ENCODE measurements at regions not wholly inside any gene's neighbourhood (a gene's known extent, or its start where the extent isn't known, plus 50 kb on each side); places are given as distances from the start of the nearest gene placed in this dataset.
"Not testable (repeated sequence)": the region's sequence is repeated elsewhere in the genome, so short reads cannot be mapped to it uniquely, and the experiment has no call there.

DNA sequence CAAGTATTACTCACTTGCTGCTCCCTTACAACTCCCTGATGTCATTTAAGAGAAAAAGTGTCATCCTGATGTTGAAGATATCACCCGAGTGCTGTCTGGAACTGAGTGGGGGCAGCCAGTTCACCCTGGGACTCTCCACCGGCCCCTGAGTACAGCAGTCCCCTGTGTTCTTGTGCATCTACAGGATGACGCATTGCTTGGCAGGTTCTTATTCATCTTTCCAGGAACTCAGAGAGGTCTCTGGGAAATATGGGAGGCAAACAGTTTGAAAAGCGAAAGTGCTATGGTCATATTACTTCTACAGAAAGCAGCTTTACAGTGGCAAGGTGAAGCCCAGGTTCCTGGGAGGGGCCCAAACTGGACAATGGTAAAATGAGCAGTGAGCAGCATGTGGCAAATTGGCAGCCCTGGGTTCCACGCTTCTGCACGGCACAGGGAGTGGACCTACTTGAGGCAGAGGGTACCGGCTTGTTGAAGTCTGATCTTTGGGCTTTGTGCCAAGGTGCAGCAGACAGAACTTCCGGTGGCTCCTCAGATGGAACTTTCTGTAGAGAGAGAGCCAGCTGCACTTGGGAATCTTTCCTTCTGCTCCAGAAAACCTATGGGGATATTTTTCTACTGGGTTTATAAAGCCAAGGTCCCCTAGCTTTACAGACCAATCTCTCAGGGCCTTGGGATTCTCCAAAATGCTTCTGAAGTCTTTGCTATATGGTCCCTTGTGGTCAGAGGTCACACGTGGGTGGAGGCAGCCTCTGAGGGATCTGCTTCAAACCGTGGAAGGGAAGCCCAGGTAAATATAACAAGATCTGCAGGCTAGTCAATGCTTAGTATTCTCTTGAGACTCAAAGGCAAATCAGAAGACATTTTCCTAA, 128.3 kb downstream of the MAP3K7 start:
- Histone ChIP-seq H4K20me1 (ENCODE audit: insufficient read depth, low read length) (no peaks in the 10 kb centered on the region), H3K9me3 (ENCODE audit: low read length) (no peaks in the 10 kb centered on the region), H3K9me2 (ENCODE audit: insufficient read depth, low read length) (no peaks in the 10 kb centered on the region), H3K36me3 (ENCODE audit: insufficient read depth, low read length) (no peaks in the 10 kb centered on the region), H3K79me2 (ENCODE audit: insufficient read depth, low read depth, low read length) (no peaks in the 10 kb centered on the region), H3K27ac (ENCODE audit: low read depth, low read length, poor library complexity, severe bottlenecking) (no peak overlapping the region), H3K4me1 (ENCODE audit: insufficient read depth, low read length, poor library complexity, severe bottlenecking) (peaks cover 40% of the 10 kb centered on the region), H2AFZ (ENCODE audit: low read length) (peak overlapping the region; percentile 90), H3K4me2 (ENCODE audit: low read length) (peak overlapping the region; percentile 63), H3K4me3 (ENCODE audit: low read depth, low read length, poor library complexity, severe bottlenecking) (peak overlapping the region; percentile 30)
- intact Hi-C loops (cut with micrococcal nuclease; ENCODE audit: unreplicated experiment), result loop anchor here (5.0 kb wide), 1 partner anchor 171 kb away; no protein-coding TSS in a partner anchor
- ChIA-PET CTCF (ENCODE audit: unreplicated experiment) (interaction anchor here (0.9 to 1.3 kb wide), 2 partner anchors 12 to 59 kb away, joined by 3 to 4 read pairs; no protein-coding TSS in a partner anchor), POLR2A (interaction anchor here (0.8 to 2.7 kb wide), 10 partner anchors 10 to 171 kb away, joined by 3 to 9 read pairs (median 4); no protein-coding TSS in a partner anchor)
- peak; percentile 67 for DNase-seq (ENCODE audit: low spot score)
- TF ChIP-seq EZH2phosphoT487 (IDR thresholded peaks at IDR 0.05; ENCODE audit: borderline replicate concordance, low read depth, low read length), result no peak
- TF ChIP-seq, protein P1, sequence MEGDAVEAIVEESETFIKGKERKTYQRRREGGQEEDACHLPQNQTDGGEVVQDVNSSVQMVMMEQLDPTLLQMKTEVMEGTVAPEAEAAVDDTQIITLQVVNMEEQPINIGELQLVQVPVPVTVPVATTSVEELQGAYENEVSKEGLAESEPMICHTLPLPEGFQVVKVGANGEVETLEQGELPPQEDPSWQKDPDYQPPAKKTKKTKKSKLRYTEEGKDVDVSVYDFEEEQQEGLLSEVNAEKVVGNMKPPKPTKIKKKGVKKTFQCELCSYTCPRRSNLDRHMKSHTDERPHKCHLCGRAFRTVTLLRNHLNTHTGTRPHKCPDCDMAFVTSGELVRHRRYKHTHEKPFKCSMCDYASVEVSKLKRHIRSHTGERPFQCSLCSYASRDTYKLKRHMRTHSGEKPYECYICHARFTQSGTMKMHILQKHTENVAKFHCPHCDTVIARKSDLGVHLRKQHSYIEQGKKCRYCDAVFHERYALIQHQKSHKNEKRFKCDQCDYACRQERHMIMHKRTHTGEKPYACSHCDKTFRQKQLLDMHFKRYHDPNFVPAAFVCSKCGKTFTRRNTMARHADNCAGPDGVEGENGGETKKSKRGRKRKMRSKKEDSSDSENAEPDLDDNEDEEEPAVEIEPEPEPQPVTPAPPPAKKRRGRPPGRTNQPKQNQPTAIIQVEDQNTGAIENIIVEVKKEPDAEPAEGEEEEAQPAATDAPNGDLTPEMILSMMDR (conservative IDR thresholded peaks at IDR 0.05; ENCODE audit: low read length), result no peak
- no TSS peak for BruUV-seq (replicated peaks)

DNA sequence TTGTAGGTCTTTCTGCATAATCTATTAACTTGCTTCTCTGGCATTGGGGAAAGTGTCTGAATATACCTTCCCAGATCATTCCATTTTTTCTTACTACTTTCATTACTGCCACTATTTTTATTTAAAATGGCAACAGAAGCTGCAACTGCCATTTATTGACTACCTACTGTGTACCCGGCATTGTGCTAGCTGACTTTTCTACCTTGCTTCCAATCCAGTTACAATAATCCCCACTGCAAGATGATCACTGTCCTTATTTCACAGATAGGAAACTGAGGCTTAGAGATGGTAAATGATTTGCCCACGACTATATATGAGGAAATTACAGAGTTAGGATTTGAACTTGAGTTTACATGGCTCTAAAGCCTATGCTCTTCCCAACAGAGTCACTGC, 129.0 kb downstream of the MAP3K7 start:
- CTCF ChIA-PET (ENCODE audit: unreplicated experiment), result interaction anchor here (1.3 kb wide), 1 partner anchor 65 kb away, joined by 6 read pairs; no protein-coding TSS in a partner anchor
- intact Hi-C loops (cut with micrococcal nuclease; ENCODE audit: unreplicated experiment), result loop anchor here (5.0 kb wide), 1 partner anchor 171 kb away; no protein-coding TSS in a partner anchor
- Histone ChIP-seq H3K9me2 (ENCODE audit: insufficient read depth, low read length) (no peaks in the 10 kb centered on the region), H4K20me1 (ENCODE audit: insufficient read depth, low read length) (no peaks in the 10 kb centered on the region), H3K27ac (ENCODE audit: low read depth, low read length, poor library complexity, severe bottlenecking) (no peak overlapping the region), H3K4me1 (ENCODE audit: insufficient read depth, low read length, poor library complexity, severe bottlenecking) (peaks cover 33% of the 10 kb centered on the region), H2AFZ (ENCODE audit: low read length) (peak overlapping the region; percentile 90; the same call in 1 of the 2 replicates), H3K9me3 (ENCODE audit: low read length) (no peaks in the 10 kb centered on the region), H3K79me2 (ENCODE audit: insufficient read depth, low read depth, low read length) (no peaks in the 10 kb centered on the region), H3K4me2 (ENCODE audit: low read length) (peak overlapping the region; percentile 63), H3K36me3 (ENCODE audit: insufficient read depth, low read length) (no peaks in the 10 kb centered on the region), H3K4me3 (ENCODE audit: low read depth, low read length, poor library complexity, severe bottlenecking) (no peak overlapping the region)
- TF ChIP-seq, protein P1 (conservative IDR thresholded peaks at IDR 0.05; ENCODE audit: low read length), result no peak
- no peak for TF ChIP-seq EZH2phosphoT487 (IDR thresholded peaks at IDR 0.05; ENCODE audit: borderline replicate concordance, low read depth, low read length)
- no TSS peak for BruUV-seq (replicated peaks)
- POLR2A ChIA-PET, result interaction anchor here (1.2 to 2.7 kb wide), 5 partner anchors 9 to 43 kb away, joined by 3 to 9 read pairs (median 4); no protein-coding TSS in a partner anchor
- no peak for DNase-seq (ENCODE audit: low spot score)

DNA sequence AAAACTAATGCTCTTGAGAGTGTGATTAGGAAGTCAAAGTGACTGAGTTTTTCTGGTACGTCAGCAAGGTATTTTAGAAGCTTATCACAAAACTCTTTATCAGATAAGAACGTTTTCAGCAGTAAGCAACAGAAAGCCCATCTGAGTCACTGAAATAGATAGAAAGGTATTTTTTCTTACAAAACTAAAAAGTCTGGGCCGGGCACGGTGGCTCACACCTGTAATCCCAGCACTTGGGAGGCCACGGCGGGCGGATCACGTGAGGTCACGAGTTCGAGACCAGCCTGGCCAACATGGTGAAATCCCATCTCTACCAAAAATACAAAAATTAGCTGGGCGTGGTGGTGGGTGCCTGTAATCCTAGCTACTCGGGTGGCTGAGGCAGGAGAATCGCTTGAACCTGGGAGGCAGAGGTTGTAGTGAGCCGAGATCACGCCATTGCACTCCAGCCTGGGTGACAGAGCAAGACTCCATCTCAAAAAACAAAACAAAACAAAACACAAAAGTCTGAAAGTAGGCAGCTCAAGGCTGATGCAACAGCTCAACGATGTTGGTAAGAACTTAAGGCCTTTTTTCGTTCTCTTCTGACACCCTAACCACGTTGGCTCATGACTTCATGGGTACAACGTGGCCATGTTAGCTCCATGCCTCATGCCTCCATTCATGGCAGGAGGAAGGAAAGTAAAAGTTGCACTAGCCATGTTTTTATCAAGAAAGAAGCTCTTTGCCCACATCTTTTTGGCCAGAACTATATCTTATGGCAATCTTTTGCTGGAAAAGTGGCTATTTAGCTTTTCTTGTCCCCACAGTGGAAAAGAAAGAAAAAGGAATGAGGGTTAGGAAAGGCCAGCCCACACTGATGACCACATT, 129.6 kb downstream of the MAP3K7 start:
- not testable (repeated sequence) for H2AFZ ChIP-seq (ENCODE audit: low read length); H3K4me3 ChIP-seq (ENCODE audit: low read depth, low read length, poor library complexity, severe bottlenecking); H3K9me2 ChIP-seq (ENCODE audit: insufficient read depth, low read length); H3K36me3 ChIP-seq (ENCODE audit: insufficient read depth, low read length); H3K79me2 ChIP-seq (ENCODE audit: insufficient read depth, low read depth, low read length); H3K9me3 ChIP-seq (ENCODE audit: low read length); H3K27ac ChIP-seq (ENCODE audit: low read depth, low read length, poor library complexity, severe bottlenecking); DNase-seq (ENCODE audit: low spot score); BruUV-seq (replicated peaks); H4K20me1 ChIP-seq (ENCODE audit: insufficient read depth, low read length); H3K4me2 ChIP-seq (ENCODE audit: low read length)
- ChIA-PET POLR2A (interaction anchor here (0.6 to 2.7 kb wide), 9 partner anchors 9 to 1395 kb away, joined by 3 to 9 read pairs (median 4); no protein-coding TSS in a partner anchor), CTCF (ENCODE audit: unreplicated experiment) (interaction anchor here (1.1 to 1.3 kb wide), 2 partner anchors 26 to 64 kb away, joined by 3 to 6 read pairs; no protein-coding TSS in a partner anchor)
- intact Hi-C loops (cut with micrococcal nuclease; ENCODE audit: unreplicated experiment), result loop anchor here (5.0 kb wide), 1 partner anchor 170 kb away; no protein-coding TSS in a partner anchor
- H3K4me1 ChIP-seq (ENCODE audit: insufficient read depth, low read length, poor library complexity, severe bottlenecking), result peaks cover 30% of the 10 kb centered on the region
